Activated naive CD4-positive, alpha-beta T cell (primary cell): ENCODE measurements at regions not wholly inside any gene's neighbourhood (a gene's known extent, or its start where the extent isn't known, plus 50 kb on each side); places are given as distances from the start of the nearest gene placed in this dataset.
"Not testable (repeated sequence)": the region's sequence is repeated elsewhere in the genome, so short reads cannot be mapped to it uniquely, and the experiment has no call there.

ENCODE experiments used
- DNase-seq, 4 experiments: peaks; one replicate each; lab custom pipeline; 2025; lab: John Stamatoyannopoulos, UW

GRCh38 chr2:12618576-12618975 lies 98.2 kb upstream of the TRIB2 start:
- DNase-seq = no peak

- DNase-seq = no peak
These were observed 96.8 kb upstream of the TRIB2 start for GRCh38 chr2:12619975-12620374.

- DNase-seq = no peak
These were observed 96.0 kb upstream of the TRIB2 start for GRCh38 chr2:12620759-12621158.

GRCh38 chr2:12623051-12623450 lies 93.7 kb upstream of the TRIB2 start:
- DNase-seq = no peak

GRCh38 chr2:12624384-12624783 lies 92.4 kb upstream of the TRIB2 start:
- no peak for DNase-seq

- peak in 1 of 4 experiments; percentile 8 for DNase-seq
These were observed 91.7 kb upstream of the TRIB2 start for GRCh38 chr2:12624905-12625598.

- not testable (repeated sequence) for DNase-seq
These were observed 88.2 kb upstream of the TRIB2 start for GRCh38 chr2:12628541-12628940.

- DNase-seq = no peak
These were observed 79.7 kb upstream of the TRIB2 start for GRCh38 chr2:12636837-12637581.

GRCh38 chr2:12637754-12638153 lies 79.0 kb upstream of the TRIB2 start:
- DNase-seq = no peak

- no peak for DNase-seq
These were observed 75.3 kb upstream of the TRIB2 start for GRCh38 chr2:12641441-12641840.

- no peak for DNase-seq
These were observed 74.4 kb upstream of the TRIB2 start for GRCh38 chr2:12642332-12642731.

GRCh38 chr2:12642859-12643258 lies 73.9 kb upstream of the TRIB2 start:
- DNase-seq = no peak

- DNase-seq = no peak
These were observed 66.9 kb upstream of the TRIB2 start for GRCh38 chr2:12649602-12650400.

- DNase-seq = no peak
These were observed 65.1 kb upstream of the TRIB2 start for GRCh38 chr2:12651641-12652040.

GRCh38 chr2:12652723-12653122 lies 64.0 kb upstream of the TRIB2 start:
- no peak for DNase-seq

GRCh38 chr2:12657560-12657959 lies 59.2 kb upstream of the TRIB2 start:
- DNase-seq = no peak

GRCh38 chr2:12658310-12658945 lies 58.3 kb upstream of the TRIB2 start:
- DNase-seq = no peak

- DNase-seq = no peak
These were observed 55.2 kb upstream of the TRIB2 start for GRCh38 chr2:12661489-12661888.

- DNase-seq = no peak
These were observed 53.3 kb upstream of the TRIB2 start for GRCh38 chr2:12663306-12664037.

GRCh38 chr2:12665334-12665733 lies 51.4 kb upstream of the TRIB2 start:
- no peak for DNase-seq

GRCh38 chr2:12666445-12666844 lies 50.3 kb upstream of the TRIB2 start:
- DNase-seq = no peak
